HG03442 (cell line): ENCODE measurements at regions not wholly inside any gene's neighbourhood (a gene's known extent, or its start where the extent isn't known, plus 50 kb on each side); places are given as distances from the start of the nearest gene placed in this dataset.

Experiments
- ATAC-seq: cut with Tn5 transposase; IDR thresholded peaks from one replicate; pipeline ENCODE4 v1.9.1; 2021; ENCODE audit warnings: mild to moderate bottlenecking, moderate library complexity; ENCODE audit not compliant: unreplicated experiment

- ATAC-seq = no peak
Observed at GRCh38 chr4:83679692-83680091, 143.8 kb downstream of the GPAT3 start.

- no peak for ATAC-seq
Observed at GRCh38 chr4:83679254-83679653, 143.3 kb downstream of the GPAT3 start.

GRCh38 chr4:83677656-83678055 is 141.7 kb downstream of the GPAT3 start:
- no peak for ATAC-seq

- ATAC-seq = no peak
Observed at GRCh38 chr4:83664741-83665140, 128.8 kb downstream of the GPAT3 start.

DNA sequence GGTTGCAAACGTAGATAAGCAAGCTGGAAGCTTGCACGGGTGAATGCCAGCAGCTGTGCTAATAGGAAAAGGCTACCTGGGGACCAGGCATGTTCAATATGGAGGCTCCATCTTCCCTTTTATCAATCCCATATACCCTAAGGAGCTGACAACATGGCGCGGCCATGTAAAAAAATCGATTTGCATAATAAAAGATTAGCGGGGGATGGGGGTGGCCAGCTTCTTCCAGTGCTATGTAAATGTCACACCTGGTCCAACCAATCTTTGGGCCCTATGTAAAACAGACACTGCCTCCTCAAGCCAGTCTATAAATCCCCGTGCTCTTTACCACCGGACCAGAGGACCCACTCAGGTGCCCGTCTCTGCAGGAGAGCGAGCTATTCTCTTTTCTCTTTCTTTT is 128.2 kb downstream of the GPAT3 start:
- no peak for ATAC-seq

GRCh38 chr4:83662204-83662603 is 126.3 kb downstream of the GPAT3 start:
- ATAC-seq = no peak

GRCh38 chr4:83661359-83661758 is 125.5 kb downstream of the GPAT3 start:
- ATAC-seq = no peak

DNA sequence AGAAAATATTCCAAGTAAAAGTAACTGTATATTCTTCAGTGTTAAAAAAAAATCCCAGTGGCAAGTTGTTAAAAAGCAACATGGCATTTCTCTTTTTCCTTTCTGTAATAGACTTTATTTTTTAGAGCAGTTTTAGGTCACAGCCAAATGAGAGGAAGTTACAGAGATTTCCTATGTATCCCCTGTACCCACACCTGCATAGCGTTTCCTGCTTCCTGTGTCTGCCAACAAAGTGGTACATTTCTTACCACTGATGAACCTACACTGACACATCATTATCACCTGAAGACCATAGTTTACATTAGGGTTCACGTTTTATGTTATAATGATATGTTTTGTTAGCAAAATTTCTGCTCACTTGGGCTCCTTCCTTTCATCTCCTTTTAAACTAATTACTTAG is 124.7 kb downstream of the GPAT3 start:
- ATAC-seq = no peak

DNA sequence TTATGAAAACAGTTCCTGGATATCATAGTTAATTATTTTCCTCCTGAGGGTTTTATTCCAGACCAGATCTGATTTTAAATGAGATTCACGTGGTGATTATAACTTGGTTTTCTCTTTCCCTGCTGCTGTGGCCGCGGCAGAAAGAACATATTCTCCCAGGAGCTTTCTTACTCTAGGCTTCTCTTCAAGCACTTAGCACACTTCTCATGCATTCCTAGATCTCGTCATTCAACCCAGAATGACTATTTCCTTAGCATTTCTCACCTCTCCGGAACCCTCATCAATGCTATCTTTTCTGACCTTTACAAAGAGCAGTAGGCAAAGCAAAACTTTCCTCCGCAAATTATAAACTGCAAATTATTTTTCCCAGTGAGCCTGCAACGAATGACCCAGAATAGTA is 122.9 kb downstream of the GPAT3 start:
- ATAC-seq = no peak

GRCh38 chr4:83657336-83657735 is 121.4 kb downstream of the GPAT3 start:
- no peak for ATAC-seq
